Effector memory CD8-positive, alpha-beta T cell (primary cell): ENCODE measurements at regions not wholly inside any gene's neighbourhood (a gene's known extent, or its start where the extent isn't known, plus 50 kb on each side); places are given as distances from the start of the nearest gene placed in this dataset.

Experiments
- ATAC-seq: fragments of 150-1000 bp; cut with Tn5 transposase; replicated peaks from 2 replicates; pipeline ENCODE4 v1.10.0; 2021; ENCODE audit warnings: mild to moderate bottlenecking, moderate library complexity
- DNase-seq, 3 experiments: peaks; one replicate each; pipeline ENCODE4 v3.0.0; 2021
- H3K27ac Mint-ChIP-seq, 2 donors: one replicate each; pipeline ENCODE4 v1.8.0; 2022; ENCODE audit warnings: mild to moderate bottlenecking in 2 of 2, mixed read lengths in 2 of 2, moderate library complexity in 2 of 2
- H3K27me3 Mint-ChIP-seq, 2 donors: one replicate each; pipeline ENCODE4 v1.8.0; 2022; ENCODE audit warnings: mixed read lengths in 2 of 2
- H3K36me3 Mint-ChIP-seq: one replicate; pipeline ENCODE4 v1.8.0; 2022; ENCODE audit warnings: mild to moderate bottlenecking, moderate library complexity, mixed read lengths; ENCODE audit not compliant: insufficient read depth
- H3K4me1 Mint-ChIP-seq, 2 donors: one replicate each; pipeline ENCODE4 v1.8.0; 2022; ENCODE audit warnings: low read depth in 2 of 2, mixed read lengths in 2 of 2
- H3K4me3 Mint-ChIP-seq, 2 donors: one replicate each; pipeline ENCODE4 v1.8.0; 2022; ENCODE audit warnings: mild to moderate bottlenecking in 2 of 2, mixed read lengths in 2 of 2, moderate library complexity in 2 of 2
- H3K9me3 Mint-ChIP-seq, 2 donors: one replicate each; pipeline ENCODE4 v1.8.0; 2022; ENCODE audit warnings: mixed read lengths in 2 of 2

GRCh38 chr16:48912360-48912759, 302.4 kb upstream of the N4BP1 start:
- no peak for DNase-seq
- Mint-ChIP-seq H3K9me3 (peaks cover 4 to 8% of the 10 kb centered on the region in 2 donors), H3K27me3 (no peaks in the 10 kb centered on the region), H3K27ac (no peak overlapping the region), H3K36me3 (no peaks in the 10 kb centered on the region), H3K4me3 (no peak overlapping the region), H3K4me1 (no peaks in the 10 kb centered on the region)
- ATAC-seq, result no peak

GRCh38 chr16:48911700-48912099, 301.7 kb upstream of the N4BP1 start:
- H3K27ac Mint-ChIP-seq, result no peak overlapping the region
- H3K4me3 Mint-ChIP-seq, result no peak overlapping the region
- ATAC-seq (no peak), DNase-seq (no peak)
- H3K27me3 Mint-ChIP-seq, result no peaks in the 10 kb centered on the region
- H3K4me1 Mint-ChIP-seq, result no peaks in the 10 kb centered on the region
- no peaks in the 10 kb centered on the region for H3K36me3 Mint-ChIP-seq
- H3K9me3 Mint-ChIP-seq, result peaks cover 4 to 8% of the 10 kb centered on the region in 2 donors

- H3K27me3 Mint-ChIP-seq, result no peaks in the 10 kb centered on the region
Observed at GRCh38 chr16:48910214-48910613, 300.2 kb upstream of the N4BP1 start.

GRCh38 chr16:48909231-48909630, 299.3 kb upstream of the N4BP1 start:
- Mint-ChIP-seq H3K4me1 (no peaks in the 10 kb centered on the region), H3K9me3 (peaks cover 3 to 8% of the 10 kb centered on the region in 2 donors), H3K36me3 (no peaks in the 10 kb centered on the region), H3K4me3 (no peak overlapping the region), H3K27ac (no peak overlapping the region), H3K27me3 (no peaks in the 10 kb centered on the region)
- ATAC-seq (no peak), DNase-seq (no peak)

More at GRCh38 chr16:48910214-48910613, 300.2 kb upstream of the N4BP1 start:
- peaks cover 0 to 8% of the 10 kb centered on the region in 2 donors for H3K9me3 Mint-ChIP-seq
- no peaks in the 10 kb centered on the region for H3K36me3 Mint-ChIP-seq
- H3K27ac Mint-ChIP-seq, result no peak overlapping the region
- ATAC-seq (no peak), DNase-seq (no peak)
- no peaks in the 10 kb centered on the region for H3K4me1 Mint-ChIP-seq
- H3K4me3 Mint-ChIP-seq, result no peak overlapping the region

GRCh38 chr16:48907906-48908634, 298.1 kb upstream of the N4BP1 start:
- ATAC-seq, result no peak
- H3K4me3 Mint-ChIP-seq, result no peak overlapping the region
- H3K36me3 Mint-ChIP-seq, result no peaks in the 10 kb centered on the region
- no peaks in the 10 kb centered on the region for H3K4me1 Mint-ChIP-seq
- H3K27ac Mint-ChIP-seq, result no peak overlapping the region
- H3K9me3 Mint-ChIP-seq, result peaks cover 3 to 8% of the 10 kb centered on the region in 2 donors
- DNase-seq, result no peak
- H3K27me3 Mint-ChIP-seq, result no peaks in the 10 kb centered on the region

- Mint-ChIP-seq H3K27me3 (no peaks in the 10 kb centered on the region), H3K27ac (no peak overlapping the region), H3K36me3 (no peaks in the 10 kb centered on the region), H3K9me3 (peaks cover 3 to 8% of the 10 kb centered on the region in 2 donors), H3K4me1 (no peaks in the 10 kb centered on the region), H3K4me3 (no peak overlapping the region)
- DNase-seq (no peak), ATAC-seq (no peak)
Observed at GRCh38 chr16:48905632-48906505, 295.9 kb upstream of the N4BP1 start.

GRCh38 chr16:48904333-48904732, 294.4 kb upstream of the N4BP1 start:
- Mint-ChIP-seq H3K36me3 (no peaks in the 10 kb centered on the region), H3K27ac (no peak overlapping the region), H3K4me3 (no peak overlapping the region), H3K9me3 (peaks cover 3 to 8% of the 10 kb centered on the region in 2 donors), H3K27me3 (no peaks in the 10 kb centered on the region), H3K4me1 (no peaks in the 10 kb centered on the region)
- DNase-seq (no peak), ATAC-seq (no peak)

- Mint-ChIP-seq H3K9me3 (peaks cover 3 to 5% of the 10 kb centered on the region in 2 donors), H3K27me3 (no peaks in the 10 kb centered on the region), H3K36me3 (no peaks in the 10 kb centered on the region), H3K27ac (no peak overlapping the region), H3K4me3 (no peak overlapping the region), H3K4me1 (no peaks in the 10 kb centered on the region)
- DNase-seq (no peak), ATAC-seq (no peak)
Observed at GRCh38 chr16:48903039-48903438, 293.1 kb upstream of the N4BP1 start.

- Mint-ChIP-seq H3K9me3 (peaks cover 0 to 3% of the 10 kb centered on the region in 2 donors), H3K27me3 (no peaks in the 10 kb centered on the region), H3K36me3 (no peaks in the 10 kb centered on the region), H3K4me3 (no peak overlapping the region), H3K27ac (no peak overlapping the region), H3K4me1 (no peaks in the 10 kb centered on the region)
- no peak for DNase-seq
- no peak for ATAC-seq
Observed at GRCh38 chr16:48901712-48902374, 291.9 kb upstream of the N4BP1 start.

- DNase-seq (no peak), ATAC-seq (no peak)
- no peaks in the 10 kb centered on the region for H3K36me3 Mint-ChIP-seq
- no peaks in the 10 kb centered on the region for H3K27me3 Mint-ChIP-seq
- no peaks in the 10 kb centered on the region for H3K4me1 Mint-ChIP-seq
- no peak overlapping the region for H3K4me3 Mint-ChIP-seq
- peaks cover 0 to 2% of the 10 kb centered on the region in 2 donors for H3K9me3 Mint-ChIP-seq
- H3K27ac Mint-ChIP-seq, result no peak overlapping the region
Observed at GRCh38 chr16:48899500-48899899, 289.5 kb upstream of the N4BP1 start.

- no peaks in the 10 kb centered on the region for H3K4me1 Mint-ChIP-seq
- H3K27me3 Mint-ChIP-seq, result no peaks in the 10 kb centered on the region
- no peak overlapping the region for H3K4me3 Mint-ChIP-seq
- DNase-seq (no peak), ATAC-seq (no peak)
- no peaks in the 10 kb centered on the region for H3K36me3 Mint-ChIP-seq
- H3K27ac Mint-ChIP-seq, result no peak overlapping the region
- no peaks in the 10 kb centered on the region for H3K9me3 Mint-ChIP-seq
Observed at GRCh38 chr16:48897698-48898205, 287.8 kb upstream of the N4BP1 start.

- Mint-ChIP-seq H3K4me1 (no peaks in the 10 kb centered on the region), H3K36me3 (no peaks in the 10 kb centered on the region), H3K27me3 (no peaks in the 10 kb centered on the region), H3K9me3 (no peaks in the 10 kb centered on the region), H3K27ac (no peak overlapping the region), H3K4me3 (no peak overlapping the region)
- no peak for DNase-seq
- ATAC-seq, result no peak
Observed at GRCh38 chr16:48895142-48895541, 285.2 kb upstream of the N4BP1 start.

- DNase-seq, result no peak
- Mint-ChIP-seq H3K27me3 (no peaks in the 10 kb centered on the region), H3K4me1 (no peaks in the 10 kb centered on the region), H3K9me3 (no peaks in the 10 kb centered on the region), H3K4me3 (no peak overlapping the region), H3K36me3 (no peaks in the 10 kb centered on the region), H3K27ac (no peak overlapping the region)
- no peak for ATAC-seq
Observed at GRCh38 chr16:48892893-48893292, 282.9 kb upstream of the N4BP1 start.
